GM12891 (cell line): ENCODE measurements at regions not wholly inside any gene's neighbourhood (a gene's known extent, or its start where the extent isn't known, plus 50 kb on each side); places are given as distances from the start of the nearest gene placed in this dataset.

Experiments
- DNase-seq: peaks from one replicate; pipeline ENCODE4 v3.0.0; 2011; ENCODE audit warnings: low spot score; ENCODE audit not compliant: insufficient read length
- FAIRE-seq: peaks from 2 replicates; lab custom pipeline; 2011; peaks lifted over from hg19 to GRCh38; lab: Jason Lieb, UNC
- PAX5 ChIP-seq: IDR thresholded peaks from 2 replicates; pipeline ENCODE4 v1.6.1; 2011; ENCODE audit warnings: low read length, moderate library complexity, mild to moderate bottlenecking; ENCODE audit not compliant: insufficient read depth, severe bottlenecking
- POLR2A ChIP-seq: IDR thresholded peaks from 2 replicates; pipeline ENCODE4 v1.6.1; 2011; ENCODE audit warnings: low read depth, low read length, control low read depth
- POLR2AphosphoS5 ChIP-seq: IDR thresholded peaks from 2 replicates; pipeline ENCODE4 v1.6.1; 2011; ENCODE audit warnings: low read depth, low read length, control low read depth
- POU2F2 ChIP-seq: IDR thresholded peaks from 2 replicates; pipeline ENCODE4 v1.6.1; 2011; ENCODE audit warnings: low read depth, mild to moderate bottlenecking, control low read depth, low read length, moderate library complexity
- SPI1 ChIP-seq: IDR thresholded peaks from 2 replicates; pipeline ENCODE4 v1.6.1; 2011; ENCODE audit warnings: low read depth, low read length, control low read depth
- TAF1 ChIP-seq: IDR thresholded peaks from 2 replicates; pipeline ENCODE4 v1.6.1; 2011; ENCODE audit warnings: low read depth, low read length, control low read depth

DNA sequence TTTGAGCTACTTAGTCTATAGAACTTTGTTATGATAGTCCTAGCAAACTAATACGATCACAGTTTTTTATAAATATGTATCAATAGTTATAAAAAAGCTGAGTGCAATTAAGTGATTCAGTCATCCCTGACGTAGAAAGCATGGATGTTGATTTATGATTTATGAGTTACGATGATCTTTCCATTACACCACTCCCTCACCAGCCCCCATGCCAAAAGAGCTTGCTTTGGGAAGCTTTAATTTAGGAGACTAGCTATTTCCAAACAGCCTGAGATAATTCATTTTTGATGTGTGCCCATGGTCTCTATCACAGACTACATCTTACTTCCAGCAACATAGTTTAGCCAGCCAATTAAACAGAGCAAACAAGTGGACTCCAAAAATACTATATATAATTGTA lies 256.8 kb downstream of the GABRG2 start:
- no peak for FAIRE-seq
- no peak for DNase-seq
- TF ChIP-seq POU2F2 (no peak), TAF1 (no peak), PAX5 (no peak), POLR2AphosphoS5 (no peak), POLR2A (no peak), SPI1 (no peak)

DNA sequence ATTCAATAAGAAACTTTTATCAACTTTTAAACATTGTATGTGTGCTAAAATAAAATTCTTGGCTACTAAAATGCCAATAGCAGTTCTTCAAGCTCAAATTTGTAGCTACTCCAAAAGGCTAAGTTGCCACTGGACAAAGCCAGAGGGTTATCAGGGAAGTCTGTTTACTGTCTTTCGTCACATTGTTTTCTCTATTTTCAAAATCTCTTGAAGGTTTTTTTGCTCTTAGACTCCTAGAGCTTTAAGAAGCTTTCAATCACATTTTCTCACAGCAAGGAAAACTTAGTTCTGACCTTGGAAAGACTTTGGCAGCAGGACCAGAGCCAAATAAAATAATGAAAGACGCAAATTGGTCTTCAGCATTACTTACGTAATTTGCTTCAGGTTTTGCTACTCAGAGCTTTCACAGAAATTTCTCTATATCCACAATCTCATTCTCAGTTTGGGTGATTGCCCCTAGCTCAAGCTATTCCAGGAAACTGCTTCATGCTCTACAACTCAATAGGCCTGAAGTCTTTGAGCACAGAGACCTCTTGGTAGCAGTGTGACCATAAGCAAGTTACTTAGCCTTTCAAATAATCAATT lies 257.7 kb downstream of the GABRG2 start:
- TF ChIP-seq TAF1 = no peak
- TF ChIP-seq PAX5 = no peak
- no peak for TF ChIP-seq POU2F2
- TF ChIP-seq POLR2A = no peak
- no peak for TF ChIP-seq SPI1
- no peak for TF ChIP-seq POLR2AphosphoS5
- no peak for FAIRE-seq
- DNase-seq = no peak

DNA sequence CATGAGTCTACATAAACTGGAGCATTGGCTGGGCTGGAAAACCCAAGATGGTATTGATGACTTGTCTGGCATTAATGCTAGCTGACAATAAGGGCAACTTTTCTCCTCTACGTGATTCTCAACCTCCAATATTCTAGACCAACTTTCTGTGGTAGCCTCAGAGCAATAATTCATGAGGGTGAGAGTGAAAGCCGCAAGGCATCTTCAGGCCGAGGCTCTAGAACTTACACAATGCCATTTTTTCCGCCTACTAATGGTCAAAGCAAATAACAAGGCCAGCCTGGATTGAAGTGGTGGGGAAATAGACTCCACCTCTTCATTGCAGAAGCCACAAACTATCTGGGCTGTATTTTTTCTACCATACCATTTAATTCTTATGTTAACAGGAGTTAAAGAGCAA lies 267.4 kb downstream of the GABRG2 start:
- FAIRE-seq = no peak
- DNase-seq = no peak
- TF ChIP-seq PAX5 (no peak), SPI1 (no peak), POLR2A (no peak), TAF1 (no peak), POLR2AphosphoS5 (no peak), POU2F2 (no peak)

DNA sequence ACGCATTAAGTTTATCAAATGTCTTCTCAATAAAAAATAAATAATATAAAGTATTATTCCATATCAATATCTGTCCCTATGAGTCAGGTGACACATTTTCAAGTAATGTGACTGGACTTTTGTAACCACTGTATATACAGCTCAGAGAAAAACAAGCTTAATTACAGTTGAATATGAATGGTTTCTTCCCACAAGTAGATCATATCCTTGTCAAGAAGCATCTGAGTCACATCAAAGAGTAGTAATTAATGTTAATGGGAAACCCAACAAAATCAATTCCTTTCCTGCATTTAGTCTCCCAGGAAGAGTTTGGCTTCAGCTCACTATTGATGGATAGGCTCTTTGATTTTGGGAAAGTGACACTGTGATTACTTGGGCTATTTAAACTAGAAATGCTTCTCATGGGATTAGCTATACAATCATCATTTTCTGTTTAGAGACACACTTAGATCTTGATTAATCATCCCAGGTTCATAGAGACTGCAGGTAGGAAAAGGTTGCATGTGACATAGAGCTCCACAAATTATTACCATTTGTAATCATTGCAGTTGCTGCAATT lies 292.9 kb downstream of the GABRG2 start:
- no peak for TF ChIP-seq SPI1
- no peak for TF ChIP-seq TAF1
- TF ChIP-seq POU2F2 = no peak
- no peak for TF ChIP-seq POLR2A
- no peak for TF ChIP-seq PAX5
- TF ChIP-seq POLR2AphosphoS5 = no peak
- no peak for FAIRE-seq

DNA sequence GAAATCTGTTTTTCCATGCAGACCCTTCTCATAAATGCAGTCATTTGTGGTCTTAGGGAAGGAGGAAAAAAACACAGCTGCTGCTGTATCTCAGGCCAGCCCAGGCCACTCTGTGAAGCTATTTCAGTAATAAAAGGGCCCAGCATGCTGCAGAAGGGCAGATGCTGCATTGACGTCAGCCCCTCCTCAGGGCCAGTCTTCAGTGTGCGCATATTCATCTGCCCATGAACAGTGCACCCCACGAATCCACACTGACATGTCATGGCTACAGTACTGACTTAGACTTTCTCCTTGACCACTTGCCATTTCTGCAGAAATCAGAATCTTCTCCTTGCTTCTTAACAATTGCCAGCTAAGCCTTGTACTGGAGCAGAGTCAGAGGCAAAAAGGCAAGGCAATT lies 304.7 kb downstream of the GABRG2 start:
- DNase-seq = no peak
- TF ChIP-seq PAX5 = no peak
- TF ChIP-seq POU2F2 = no peak
- no peak for TF ChIP-seq POLR2A
- no peak for TF ChIP-seq TAF1
- TF ChIP-seq SPI1 = no peak
- TF ChIP-seq POLR2AphosphoS5 = no peak
- no peak for FAIRE-seq

More for the DNA sequence above, 292.9 kb downstream of the GABRG2 start:
- no peak for DNase-seq

DNA sequence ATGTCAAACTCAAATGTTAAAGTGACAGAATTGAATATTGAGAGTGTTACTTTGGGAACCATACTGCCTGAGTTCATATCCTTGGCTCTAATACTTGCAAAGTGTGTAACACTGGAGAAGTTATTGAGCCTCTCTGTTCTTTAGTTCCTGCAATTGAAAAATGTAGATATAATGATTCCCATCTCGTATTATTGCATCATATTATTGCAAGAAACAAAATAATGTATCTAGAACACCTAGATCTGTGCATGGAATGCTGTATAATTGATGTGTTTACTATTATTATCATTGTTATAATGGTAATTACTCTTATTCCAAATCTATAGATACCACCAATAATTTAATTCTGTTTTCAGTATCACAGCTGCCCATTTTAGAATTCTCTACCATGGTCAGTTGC lies 310.3 kb downstream of the GABRG2 start:
- TF ChIP-seq POLR2AphosphoS5 = no peak
- no peak for TF ChIP-seq SPI1
- TF ChIP-seq TAF1 = no peak
- TF ChIP-seq POU2F2 = no peak
- TF ChIP-seq POLR2A = no peak
- no peak for TF ChIP-seq PAX5
- no peak for FAIRE-seq
- no peak for DNase-seq

GRCh38 chr5:162382839-162383238 lies 315.3 kb downstream of the GABRG2 start:
- DNase-seq = no peak
- TF ChIP-seq SPI1 = no peak
- TF ChIP-seq TAF1 = no peak
- no peak for TF ChIP-seq PAX5
- no peak for TF ChIP-seq POLR2AphosphoS5
- TF ChIP-seq POU2F2 = no peak
- TF ChIP-seq POLR2A = no peak
- no peak for FAIRE-seq

- TF ChIP-seq PAX5 = no peak
- TF ChIP-seq SPI1 = no peak
- no peak for TF ChIP-seq POLR2AphosphoS5
- FAIRE-seq (no peak), DNase-seq (no peak)
These were observed 316.7 kb downstream of the GABRG2 start for GRCh38 chr5:162384225-162384624.

- FAIRE-seq (no peak), DNase-seq (no peak)
- TF ChIP-seq TAF1 = no peak
- TF ChIP-seq POLR2AphosphoS5 = no peak
- no peak for TF ChIP-seq POLR2A
- TF ChIP-seq PAX5 = no peak
These were observed 324.3 kb downstream of the GABRG2 start for GRCh38 chr5:162391833-162392232.

DNA sequence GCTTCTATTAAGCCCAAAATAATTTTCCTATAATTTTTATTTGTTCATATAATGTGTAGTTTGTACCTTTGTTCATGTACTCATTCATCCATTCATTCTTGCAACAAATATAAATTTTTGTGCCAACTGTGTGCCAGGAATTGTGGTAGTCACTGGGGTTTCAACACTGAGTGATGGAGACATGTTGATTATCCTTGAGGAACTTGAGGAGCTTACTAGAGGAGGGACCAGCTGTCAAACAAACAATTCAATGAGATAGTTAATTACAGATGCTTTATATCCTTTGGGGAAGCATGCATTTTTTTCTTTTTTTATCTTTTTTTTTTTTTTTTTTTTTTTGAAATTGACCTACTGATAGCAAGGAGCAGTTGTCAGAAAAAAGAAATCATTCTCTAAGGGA lies 324.8 kb downstream of the GABRG2 start:
- FAIRE-seq (no peak), DNase-seq (no peak)
- TF ChIP-seq POLR2A (no peak), PAX5 (no peak), TAF1 (no peak), SPI1 (no peak), POU2F2 (no peak)
